OCI-LY7 (cell line): ENCODE measurements at regions not wholly inside any gene's neighbourhood (a gene's known extent, or its start where the extent isn't known, plus 50 kb on each side); places are given as distances from the start of the nearest gene placed in this dataset.

Experiments used
- BruUV-seq: library from RNA; stranded (reverse); fragments of 400-500 nt; replicated peaks from 2 replicates; lab custom pipeline; 2021; lab: Mats Ljungman, UMichigan
- CTCF ChIA-PET: fragments of 300-600 bp; sonication (Branson Sonifier 250); formaldehyde crosslinking; loops from one replicate; lab custom pipeline; 2022; ENCODE audit warnings: antibody characterized with exemption; ENCODE audit not compliant: unreplicated experiment; lab: Charles Lee
- POLR2A ChIA-PET: fragments of 300-600 bp; sonication (Branson Sonifier 250); formaldehyde crosslinking; loops from one replicate; lab custom pipeline; 2022; ENCODE audit warnings: antibody characterized with exemption; lab: Charles Lee
- DNase-seq: peaks from one replicate; pipeline ENCODE4 v3.0.0-alpha.2; 2015; ENCODE audit warnings: low spot score
- H2AFZ ChIP-seq: fragments of 200-600 bp; sonication (generic), shearing (Covaris generic); 2 replicates; pipeline ENCODE4 v1.6.1; 2014; ENCODE audit warnings: mild to moderate bottlenecking, antibody characterized with exemption, low read length, moderate library complexity
- H3K27ac ChIP-seq: fragments of 200-600 bp; sonication (generic); 2 replicates; pipeline ENCODE4 v1.5.1; 2014; ENCODE audit warnings: mixed run types, low read depth, mild to moderate bottlenecking, moderate library complexity, low read length, inconsistent platforms; ENCODE audit not compliant: poor library complexity, severe bottlenecking
- H3K36me3 ChIP-seq: fragments of 200-600 bp; sonication (generic); 2 replicates; pipeline ENCODE4 v1.6.1; 2014; ENCODE audit warnings: mild to moderate bottlenecking, antibody characterized with exemption, low read length, moderate library complexity, mixed read lengths; ENCODE audit not compliant: insufficient read depth
- H3K4me1 ChIP-seq: fragments of 200-600 bp; sonication (generic); 2 replicates; pipeline ENCODE4 v1.5.1; 2014; ENCODE audit warnings: mild to moderate bottlenecking, low read length; ENCODE audit not compliant: insufficient read depth, poor library complexity, severe bottlenecking
- H3K4me2 ChIP-seq: fragments of 200-600 bp; sonication (generic); 2 replicates; pipeline ENCODE4 v1.6.1; 2014; ENCODE audit warnings: mild to moderate bottlenecking, low read length
- H3K4me3 ChIP-seq: fragments of 200-600 bp; sonication (generic); 2 replicates; pipeline ENCODE4 v1.5.1; 2014; ENCODE audit warnings: mild to moderate bottlenecking, low read depth, low read length; ENCODE audit not compliant: poor library complexity, severe bottlenecking
- H3K79me2 ChIP-seq: fragments of 200-600 bp; sonication (generic); 2 replicates; pipeline ENCODE4 v1.6.1; 2016; ENCODE audit warnings: low read depth, mild to moderate bottlenecking, low read length, moderate library complexity, mixed read lengths; ENCODE audit not compliant: insufficient read depth
- H3K9me2 ChIP-seq: fragments of 200-600 bp; sonication (generic); 2 replicates; pipeline ENCODE4 v1.6.1; 2016; ENCODE audit warnings: mild to moderate bottlenecking, low read length, mixed read lengths; ENCODE audit not compliant: insufficient read depth
- H3K9me3 ChIP-seq: fragments of 200-600 bp; sonication (generic); 2 replicates; pipeline ENCODE4 v1.6.1; 2014; ENCODE audit warnings: mild to moderate bottlenecking, mixed run types, low read length, mixed read lengths
- H4K20me1 ChIP-seq: fragments of 200-600 bp; sonication (generic); 2 replicates; pipeline ENCODE4 v1.6.1; 2014; ENCODE audit warnings: mild to moderate bottlenecking, antibody characterized with exemption, low read length, moderate library complexity, mixed read lengths; ENCODE audit not compliant: insufficient read depth
- EZH2phosphoT487 ChIP-seq: fragments of 200-600 bp; sonication (generic); IDR thresholded peaks from 2 replicates; pipeline ENCODE4 v1.6.1; 2018; ENCODE audit warnings: low read depth, borderline replicate concordance, mild to moderate bottlenecking, mixed run types, antibody characterized with exemption, low read length, moderate library complexity, mixed read lengths
- intact Hi-C: fragments of 100-400 bp; cut with micrococcal nuclease; formaldehyde crosslinking; loops from one replicate; pipeline ENCODE4 v1.10.0; 2022; ENCODE audit not compliant: unreplicated experiment
- TF ChIP-seq, protein P1 (sequence below): fragments of 200-600 bp; sonication (generic); conservative IDR thresholded peaks from 2 replicates; pipeline ENCODE4 v1.5.1; 2014; ENCODE audit warnings: mild to moderate bottlenecking, antibody characterized with exemption, low read length, moderate library complexity, mixed read lengths

DNA sequence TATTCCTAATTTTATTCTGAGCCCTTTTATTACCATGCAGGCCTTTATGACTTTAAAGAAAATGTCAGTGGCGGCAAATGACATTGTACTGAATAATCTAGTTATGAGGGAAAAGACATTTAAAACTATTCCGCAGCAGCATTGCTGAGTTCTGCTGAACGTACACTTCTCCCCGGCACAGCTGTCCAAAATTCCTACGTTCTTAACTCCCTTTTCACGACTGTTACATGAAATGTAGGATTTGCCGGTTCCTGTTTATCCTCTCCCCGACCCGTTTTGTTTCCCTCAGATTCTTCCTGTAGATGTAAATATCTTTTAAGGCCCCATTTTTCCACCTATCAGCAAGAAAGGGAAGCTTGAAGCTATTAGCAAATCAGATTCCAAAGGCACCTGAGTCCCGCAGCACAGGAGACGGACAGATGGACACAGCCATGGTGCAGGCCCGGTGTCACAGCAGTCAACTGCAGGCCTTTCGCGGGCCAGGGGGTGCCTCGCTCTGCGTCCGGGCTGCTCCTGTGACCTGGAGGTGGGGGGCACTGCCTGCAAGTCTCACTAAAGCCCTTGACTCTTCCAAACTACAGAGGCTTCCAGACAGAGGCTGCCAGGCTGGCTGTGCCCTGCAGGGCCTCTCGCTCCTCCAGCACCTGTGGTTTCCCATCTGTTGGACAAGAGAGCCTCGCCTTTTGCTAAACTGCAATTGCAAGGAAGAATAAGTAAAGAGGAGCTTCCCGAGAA is 485.0 kb upstream of the MGMT start:
- no peaks in the 10 kb centered on the region for H3K9me3 ChIP-seq
- H3K79me2 ChIP-seq, result no peaks in the 10 kb centered on the region
- TF ChIP-seq EZH2phosphoT487, result no peak
- TF ChIP-seq, protein P1, sequence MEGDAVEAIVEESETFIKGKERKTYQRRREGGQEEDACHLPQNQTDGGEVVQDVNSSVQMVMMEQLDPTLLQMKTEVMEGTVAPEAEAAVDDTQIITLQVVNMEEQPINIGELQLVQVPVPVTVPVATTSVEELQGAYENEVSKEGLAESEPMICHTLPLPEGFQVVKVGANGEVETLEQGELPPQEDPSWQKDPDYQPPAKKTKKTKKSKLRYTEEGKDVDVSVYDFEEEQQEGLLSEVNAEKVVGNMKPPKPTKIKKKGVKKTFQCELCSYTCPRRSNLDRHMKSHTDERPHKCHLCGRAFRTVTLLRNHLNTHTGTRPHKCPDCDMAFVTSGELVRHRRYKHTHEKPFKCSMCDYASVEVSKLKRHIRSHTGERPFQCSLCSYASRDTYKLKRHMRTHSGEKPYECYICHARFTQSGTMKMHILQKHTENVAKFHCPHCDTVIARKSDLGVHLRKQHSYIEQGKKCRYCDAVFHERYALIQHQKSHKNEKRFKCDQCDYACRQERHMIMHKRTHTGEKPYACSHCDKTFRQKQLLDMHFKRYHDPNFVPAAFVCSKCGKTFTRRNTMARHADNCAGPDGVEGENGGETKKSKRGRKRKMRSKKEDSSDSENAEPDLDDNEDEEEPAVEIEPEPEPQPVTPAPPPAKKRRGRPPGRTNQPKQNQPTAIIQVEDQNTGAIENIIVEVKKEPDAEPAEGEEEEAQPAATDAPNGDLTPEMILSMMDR, result no peak
- DNase-seq, result no peak
- H3K4me3 ChIP-seq, result no peak overlapping the region
- H2AFZ ChIP-seq, result no peak overlapping the region
- no peaks in the 10 kb centered on the region for H3K36me3 ChIP-seq
- H3K9me2 ChIP-seq, result no peaks in the 10 kb centered on the region
- H3K27ac ChIP-seq, result no peak overlapping the region
- no peaks in the 10 kb centered on the region for H4K20me1 ChIP-seq
- POLR2A ChIA-PET, result no interaction called here
- intact Hi-C loops, result no loop called here
- no peak overlapping the region for H3K4me2 ChIP-seq
- no TSS peak for BruUV-seq
- CTCF ChIA-PET, result no interaction called here
- no peaks in the 10 kb centered on the region for H3K4me1 ChIP-seq

DNA sequence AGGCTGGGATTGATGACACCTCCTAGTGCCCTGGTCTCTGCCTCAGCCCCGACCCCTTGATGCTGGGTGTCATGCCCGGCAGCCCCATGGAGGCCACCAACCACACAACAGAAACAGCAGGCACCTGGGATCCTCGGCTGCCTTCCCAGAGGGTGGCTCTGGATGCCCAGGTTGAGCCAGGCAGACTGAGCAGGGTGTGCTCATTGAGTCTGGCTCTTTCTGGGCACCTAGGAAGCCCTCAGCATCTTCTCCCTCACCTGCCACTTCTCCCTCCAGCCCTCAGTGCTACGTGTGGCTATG is 484.5 kb upstream of the MGMT start:
- CTCF ChIA-PET, result no interaction called here
- Histone ChIP-seq H2AFZ (no peak overlapping the region), H3K4me2 (no peak overlapping the region), H3K36me3 (no peaks in the 10 kb centered on the region), H3K27ac (no peak overlapping the region), H3K79me2 (no peaks in the 10 kb centered on the region), H3K9me2 (no peaks in the 10 kb centered on the region), H3K9me3 (no peaks in the 10 kb centered on the region), H3K4me3 (no peak overlapping the region), H3K4me1 (no peaks in the 10 kb centered on the region), H4K20me1 (no peaks in the 10 kb centered on the region)
- TF ChIP-seq, protein P1, result no peak
- TF ChIP-seq EZH2phosphoT487, result no peak
- BruUV-seq, result no TSS peak
- no peak for DNase-seq
- POLR2A ChIA-PET, result no interaction called here
- intact Hi-C loops, result no loop called here

DNA sequence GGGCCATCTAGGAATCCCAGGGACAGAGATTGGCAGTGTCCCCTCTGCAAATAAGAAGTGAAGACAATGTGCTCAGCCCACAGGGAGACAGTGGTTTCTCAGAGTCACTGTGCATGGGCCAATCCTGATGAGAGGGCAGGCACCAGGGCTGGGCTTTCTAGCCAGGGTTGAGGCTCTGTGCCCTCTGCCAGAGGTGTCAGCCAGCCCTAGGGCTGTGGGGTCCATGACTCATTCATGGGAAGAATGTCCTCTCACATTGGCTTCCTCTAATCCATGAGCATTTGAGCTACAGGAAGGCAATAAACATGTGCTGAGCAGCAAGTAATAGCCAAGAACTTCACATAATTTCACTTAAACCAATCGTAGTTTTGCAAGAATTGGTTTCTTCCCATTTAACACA is 482.0 kb upstream of the MGMT start:
- no peak for TF ChIP-seq EZH2phosphoT487
- TF ChIP-seq, protein P1, result no peak
- CTCF ChIA-PET, result no interaction called here
- no peaks in the 10 kb centered on the region for H3K9me2 ChIP-seq
- H3K4me1 ChIP-seq, result no peaks in the 10 kb centered on the region
- no peak overlapping the region for H3K4me3 ChIP-seq
- H4K20me1 ChIP-seq, result no peaks in the 10 kb centered on the region
- H3K4me2 ChIP-seq, result no peak overlapping the region
- H3K36me3 ChIP-seq, result no peaks in the 10 kb centered on the region
- intact Hi-C loops, result no loop called here
- no TSS peak for BruUV-seq
- POLR2A ChIA-PET, result no interaction called here
- no peaks in the 10 kb centered on the region for H3K79me2 ChIP-seq
- DNase-seq, result no peak
- no peaks in the 10 kb centered on the region for H3K9me3 ChIP-seq
- no peak overlapping the region for H3K27ac ChIP-seq
- H2AFZ ChIP-seq, result no peak overlapping the region
